HCT116 (cell line): ENCODE measurements at regions not wholly inside any gene's neighbourhood (a gene's known extent, or its start where the extent isn't known, plus 50 kb on each side); places are given as distances from the start of the nearest gene placed in this dataset.

Experiments
- ATAC-seq: fragments of 200-7000 bp; cut with Tn5 transposase; 2 replicates; pipeline ENCODE4 v1.9.1; 2020; ENCODE audit warnings: mild to moderate bottlenecking, moderate library complexity
- BruUV-seq: library from RNA; stranded (reverse); fragments of 400-500 nt; replicated peaks from 2 replicates; lab custom pipeline; 2021; lab: Mats Ljungman, UMichigan
- CTCF ChIA-PET: fragments of 300-600 bp; sonication (Branson Sonifier 250); formaldehyde crosslinking; loops from one replicate; lab custom pipeline; 2021; ENCODE audit warnings: antibody characterized with exemption; lab: Charles Lee
- POLR2A ChIA-PET: fragments of 300-600, 350-600 bp; sonication (Branson Sonifier 250); formaldehyde crosslinking; loops from one replicate; lab custom pipeline; 2021; ENCODE audit warnings: antibody characterized with exemption; lab: Charles Lee
- RAD21 ChIA-PET, 2 experiments: fragments of 300-600 bp; sonication (Branson Sonifier 250); formaldehyde crosslinking; loops; one replicate each; lab custom pipeline; 2023; ENCODE audit warnings: low total read pairs in 2 of 2; ENCODE audit not compliant: uncharacterized antibody in 2 of 2, unreplicated experiment in 2 of 2, low non-redundant PET in 1 of 2; lab: Charles Lee
- DNase-seq: peaks from one replicate; pipeline ENCODE4 v3.0.0-alpha.2; 2010; ENCODE audit warnings: low read depth, low spot score
- H2AFZ ChIP-seq: fragments of 200-600 bp; shearing (Covaris generic), sonication (generic); 2 replicates; pipeline ENCODE4 v1.6.1; 2017; ENCODE audit warnings: low read depth, mixed run types, mixed read lengths, antibody characterized with exemption, low read length; ENCODE audit not compliant: poor library complexity, severe bottlenecking
- H3K27ac ChIP-seq: 2 replicates; pipeline ENCODE4 v1.5.1; 2012; ENCODE audit warnings: low read depth, low read length
- H3K27me3 ChIP-seq: fragments of 200-600 bp; sonication (generic); 2 replicates; pipeline ENCODE4 v1.6.1; 2016; ENCODE audit warnings: mixed run types, low read length, mixed read lengths; ENCODE audit not compliant: insufficient read depth
- H3K36me3 ChIP-seq, 2 experiments: fragments of 200-500 bp in 1 of 2; fragments of 200-600 bp in 1 of 2; sonication (Bioruptor generic) in 1 of 2; sonication (generic) in 1 of 2; 2 replicates each; pipeline versions ENCODE4 v1.5.1 to v1.6.1; 2014 to 2016; ENCODE audit warnings: low read length in 2 of 2, inconsistent platforms in 1 of 2, mixed read lengths in 1 of 2, mixed run types in 1 of 2; ENCODE audit not compliant: insufficient read depth in 2 of 2, control insufficient read depth in 1 of 2
- H3K4me1 ChIP-seq, 2 experiments: fragments of 200-600 bp in 1 of 2; sonication (generic) in 1 of 2; 2 replicates each; pipeline versions ENCODE4 v1.5.1 to v1.6.1; 2012 to 2017; ENCODE audit warnings: low read length in 2 of 2, inconsistent platforms in 1 of 2, mild to moderate bottlenecking in 1 of 2, mixed read lengths in 1 of 2, mixed run types in 1 of 2, moderate library complexity in 1 of 2; ENCODE audit not compliant: insufficient read depth in 2 of 2, control insufficient read depth in 1 of 2
- H3K4me2 ChIP-seq: fragments of 200-600 bp; sonication (generic); 2 replicates; pipeline ENCODE4 v1.6.1; 2017; ENCODE audit warnings: mixed run types, low read length, mixed read lengths
- H3K4me3 ChIP-seq, 2 experiments: fragments of 200-600 bp in 1 of 2; sonication (generic) in 1 of 2; replicated peaks in 1 of 2; 2 replicates each; pipeline ENCODE4 v1.5.1; 2011 to 2016; ENCODE audit warnings: low read length in 2 of 2, control low read depth in 1 of 2, low read depth in 1 of 2, mild to moderate bottlenecking in 1 of 2, mixed read lengths in 1 of 2, mixed run types in 1 of 2
- H3K79me2 ChIP-seq: fragments of 200-600 bp; sonication (generic); 2 replicates; pipeline ENCODE4 v1.6.1; 2017; ENCODE audit warnings: mild to moderate bottlenecking, mixed run types, low read length, moderate library complexity, mixed read lengths; ENCODE audit not compliant: insufficient read depth
- H3K9ac ChIP-seq: fragments of 200-600 bp; sonication (generic); 2 replicates; pipeline ENCODE4 v1.6.1; 2016; ENCODE audit warnings: low read length, mixed read lengths
- H3K9me2 ChIP-seq: fragments of 200-600 bp; sonication (generic), shearing (Covaris generic); 2 replicates; pipeline ENCODE4 v1.6.1; 2017; ENCODE audit warnings: mixed run types, mild to moderate bottlenecking, moderate library complexity; ENCODE audit not compliant: insufficient read depth
- H3K9me3 ChIP-seq, 2 experiments: fragments of 200-500 bp in 1 of 2; fragments of 200-600 bp in 1 of 2; sonication (Bioruptor generic) in 1 of 2; sonication (generic) in 1 of 2; 2 replicates each; pipeline ENCODE4 v1.6.1; 2014 to 2017; ENCODE audit warnings: low read length in 2 of 2, mixed read lengths in 2 of 2, inconsistent platforms in 1 of 2, low read depth in 1 of 2, mild to moderate bottlenecking in 1 of 2, mixed run types in 1 of 2, moderate library complexity in 1 of 2; ENCODE audit not compliant: control insufficient read depth in 1 of 2, insufficient read depth in 1 of 2
- H4K20me1 ChIP-seq: fragments of 200-600 bp; sonication (generic), shearing (Covaris generic); 2 replicates; pipeline ENCODE4 v1.6.1; 2017; ENCODE audit warnings: mixed run types, mild to moderate bottlenecking, moderate library complexity; ENCODE audit not compliant: insufficient read depth
- ELF1 ChIP-seq: IDR thresholded peaks from 2 replicates; pipeline ENCODE4 v1.6.1; 2012; ENCODE audit warnings: low read depth, borderline replicate concordance
- EZH2 ChIP-seq: fragments of 200-600 bp; sonication (generic); IDR thresholded peaks from 2 replicates; pipeline ENCODE4 v1.6.1; 2017; ENCODE audit warnings: antibody characterized with exemption, mixed run types
- FOSL1 ChIP-seq: IDR thresholded peaks from 2 replicates; pipeline ENCODE4 v1.6.1; 2012; ENCODE audit warnings: low read depth
- JUND ChIP-seq: IDR thresholded peaks from 2 replicates; pipeline ENCODE4 v1.6.1; 2012
- POLR2A ChIP-seq: IDR thresholded peaks from 2 replicates; pipeline ENCODE4 v1.7.0; 2011; ENCODE audit warnings: borderline replicate concordance; ENCODE audit not compliant: insufficient read depth, insufficient read length; ENCODE audit errors: extremely low read depth
- SIN3A ChIP-seq: IDR thresholded peaks from 2 replicates; pipeline ENCODE4 v1.6.1; 2012; ENCODE audit warnings: low read depth
- TCF7L2 ChIP-seq: IDR thresholded peaks from 2 replicates; pipeline ENCODE4 v1.7.0; 2011; ENCODE audit warnings: borderline replicate concordance, inconsistent platforms; ENCODE audit not compliant: insufficient read depth, insufficient read length; ENCODE audit errors: extremely low read depth
- YY1 ChIP-seq: IDR thresholded peaks from 2 replicates; pipeline ENCODE4 v1.6.1; 2011; ENCODE audit warnings: low read length, low read depth, moderate library complexity, mild to moderate bottlenecking; ENCODE audit not compliant: insufficient replicate concordance; ENCODE audit errors: extremely low read depth
- ZFX ChIP-seq: fragments of 450-650 bp; IDR thresholded peaks from 2 replicates; pipeline ENCODE4 v1.6.1; 2017
- intact Hi-C: fragments of 100-400 bp; cut with micrococcal nuclease; formaldehyde crosslinking; loops from 2 replicates; pipeline ENCODE4 v1.10.0; 2022
- TF ChIP-seq, protein P1 (sequence below): IDR thresholded peaks from 2 replicates; pipeline ENCODE4 v1.6.1; 2012
- TF ChIP-seq, protein P2 (sequence below): IDR thresholded peaks from 2 replicates; pipeline ENCODE4 v1.6.1; 2011; ENCODE audit warnings: mild to moderate bottlenecking, low read length, moderate library complexity; ENCODE audit not compliant: insufficient replicate concordance; ENCODE audit errors: extremely low read depth

DNA sequence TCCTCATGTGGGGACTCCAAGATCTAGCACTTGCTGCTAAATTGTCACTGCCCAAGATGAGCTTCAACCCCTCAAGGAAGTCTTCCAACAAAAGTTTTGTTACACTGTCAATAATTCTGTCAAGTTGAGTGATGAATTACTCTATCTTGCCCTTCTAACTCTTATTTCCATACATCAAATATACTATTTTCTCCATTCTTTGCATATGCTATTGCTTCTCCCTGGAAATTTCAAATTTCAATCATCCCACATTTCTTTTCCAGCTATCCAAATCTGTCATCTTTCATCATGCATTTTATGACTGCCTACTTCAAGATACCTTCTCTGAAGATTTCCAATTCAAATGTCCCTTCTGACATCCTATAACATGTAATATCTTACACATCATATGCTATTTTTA lies 175.2 kb upstream of the KCND2 start:
- ChIA-PET CTCF (no interaction called here), POLR2A (no interaction called here)
- H3K4me3 ChIP-seq: no peak overlapping the region
- H3K79me2 ChIP-seq: no peaks in the 10 kb centered on the region
- no peak for DNase-seq
- H4K20me1 ChIP-seq: no peaks in the 10 kb centered on the region
- no peak overlapping the region for H3K9ac ChIP-seq
- intact Hi-C loops: no loop called here
- ATAC-seq: no peak
- H3K36me3 ChIP-seq: no peaks in the 10 kb centered on the region
- H3K9me2 ChIP-seq: no peaks in the 10 kb centered on the region
- no peaks in the 10 kb centered on the region for H3K4me1 ChIP-seq
- no peak overlapping the region for H3K4me2 ChIP-seq
- no peak overlapping the region for H3K27ac ChIP-seq
- TF ChIP-seq ELF1 (no peak), EZH2 (no peak), FOSL1 (no peak), SIN3A (no peak), YY1 (no peak), JUND (no peak), TCF7L2 (no peak), ZFX (no peak), POLR2A (no peak)
- TF ChIP-seq, protein P1, sequence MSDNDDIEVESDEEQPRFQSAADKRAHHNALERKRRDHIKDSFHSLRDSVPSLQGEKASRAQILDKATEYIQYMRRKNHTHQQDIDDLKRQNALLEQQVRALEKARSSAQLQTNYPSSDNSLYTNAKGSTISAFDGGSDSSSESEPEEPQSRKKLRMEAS: no peak
- TF ChIP-seq, protein P2, sequence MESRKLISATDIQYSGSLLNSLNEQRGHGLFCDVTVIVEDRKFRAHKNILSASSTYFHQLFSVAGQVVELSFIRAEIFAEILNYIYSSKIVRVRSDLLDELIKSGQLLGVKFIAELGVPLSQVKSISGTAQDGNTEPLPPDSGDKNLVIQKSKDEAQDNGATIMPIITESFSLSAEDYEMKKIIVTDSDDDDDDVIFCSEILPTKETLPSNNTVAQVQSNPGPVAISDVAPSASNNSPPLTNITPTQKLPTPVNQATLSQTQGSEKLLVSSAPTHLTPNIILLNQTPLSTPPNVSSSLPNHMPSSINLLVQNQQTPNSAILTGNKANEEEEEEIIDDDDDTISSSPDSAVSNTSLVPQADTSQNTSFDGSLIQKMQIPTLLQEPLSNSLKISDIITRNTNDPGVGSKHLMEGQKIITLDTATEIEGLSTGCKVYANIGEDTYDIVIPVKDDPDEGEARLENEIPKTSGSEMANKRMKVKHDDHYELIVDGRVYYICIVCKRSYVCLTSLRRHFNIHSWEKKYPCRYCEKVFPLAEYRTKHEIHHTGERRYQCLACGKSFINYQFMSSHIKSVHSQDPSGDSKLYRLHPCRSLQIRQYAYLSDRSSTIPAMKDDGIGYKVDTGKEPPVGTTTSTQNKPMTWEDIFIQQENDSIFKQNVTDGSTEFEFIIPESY: no peak
- TF ChIP-seq, all 23 proteins: peak for 0
- H3K27me3 ChIP-seq: no peaks in the 10 kb centered on the region
- no peak overlapping the region for H2AFZ ChIP-seq
- no TSS peak for BruUV-seq
- RAD21 ChIA-PET: no interaction called here
- H3K9me3 ChIP-seq: no peaks in the 10 kb centered on the region
